Tibial nerve (tissue), 3 donors: ENCODE measurements at regions not wholly inside any gene's neighbourhood (a gene's known extent, or its start where the extent isn't known, plus 50 kb on each side); places are given as distances from the start of the nearest gene placed in this dataset.

Experiments
- CTCF ChIP-seq, 5 experiments: fragments of 200-600 bp in 3 of 5; fragments of 450-650 bp in 2 of 5; sonication (generic) in 3 of 5; IDR thresholded peaks; one replicate each; pipeline ENCODE4 v1.5.1; 2016 to 2019; ENCODE audit warnings: antibody characterized with exemption in 5 of 5, mild to moderate bottlenecking in 3 of 5, moderate library complexity in 2 of 5
- POLR2A ChIP-seq, 2 donors: fragments of 450-650 bp; IDR thresholded peaks; one replicate each; pipeline ENCODE4 v1.6.1; 2017; ENCODE audit warnings: antibody characterized with exemption in 2 of 2, mild to moderate bottlenecking in 2 of 2, moderate library complexity in 2 of 2

DNA sequence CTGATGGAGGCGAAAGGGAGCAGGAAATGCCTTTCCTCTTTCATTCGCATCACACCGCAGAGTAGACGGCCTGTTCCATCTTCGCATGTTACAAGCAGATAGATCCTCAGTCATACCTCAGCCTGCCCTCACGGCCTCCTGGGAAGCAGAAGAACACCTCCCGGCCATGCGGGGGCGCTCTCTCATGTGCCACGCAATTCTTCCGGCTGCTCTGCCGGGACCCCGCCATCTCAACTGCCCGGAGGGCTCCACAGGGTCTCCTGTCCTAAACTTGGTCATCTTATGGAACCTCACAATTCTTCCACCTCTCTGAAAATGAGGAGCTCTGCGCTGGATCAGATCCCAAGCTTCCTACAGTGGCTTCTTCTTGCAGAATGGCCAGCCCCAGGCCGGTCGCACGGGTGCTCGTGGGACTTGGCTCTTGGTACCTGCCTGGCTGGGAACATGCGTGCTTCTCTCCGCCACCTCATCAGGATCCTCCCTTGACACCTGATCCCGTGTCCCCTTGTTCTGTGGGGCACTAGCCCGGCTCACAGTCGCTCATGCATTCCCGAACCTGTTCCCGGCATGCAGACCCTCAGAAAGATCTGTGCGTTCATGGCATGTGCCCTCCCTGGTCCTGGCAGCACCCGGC is 262.8 kb upstream of the SHH start:
- no peak for TF ChIP-seq CTCF (IDR thresholded peaks at IDR 0.05)
- TF ChIP-seq POLR2A (IDR thresholded peaks at IDR 0.05): no peak
